IMR-90 (cell line): ENCODE measurements at regions not wholly inside any gene's neighbourhood (a gene's known extent, or its start where the extent isn't known, plus 50 kb on each side); places are given as distances from the start of the nearest gene placed in this dataset.

ENCODE experiments used
- ATAC-seq: fragments of 200-7000 bp; cut with Tn5 transposase; 2 replicates; pipeline ENCODE4 v1.9.1; 2020; ENCODE audit warnings: low read depth, mild to moderate bottlenecking, moderate library complexity
- BruUV-seq: library from RNA; stranded (reverse); fragments of 400-500 nt; replicated peaks from 2 replicates; lab custom pipeline; 2021; lab: Mats Ljungman, UMichigan
- CTCF ChIA-PET: fragments of 300-600 bp; formaldehyde crosslinking; extraction: SDS; loops from one replicate; lab custom pipeline; 2021; ENCODE audit warnings: antibody characterized with exemption; lab: Yijun Ruan, JAX
- POLR2A ChIA-PET: fragments of 300-600 bp; sonication (Branson Sonifier 250); formaldehyde crosslinking; loops from one replicate; lab custom pipeline; 2022; ENCODE audit warnings: antibody characterized with exemption; ENCODE audit not compliant: unreplicated experiment; lab: Charles Lee
- DNase-seq: peaks from one replicate; pipeline ENCODE4 v3.0.0; 2013
- H2AFZ ChIP-seq: replicated peaks from 2 replicates; pipeline ENCODE3; 2013; ENCODE audit warnings: low read length, mild to moderate bottlenecking; ENCODE audit not compliant: poor library complexity
- H2AK5ac ChIP-seq: 2 replicates; pipeline ENCODE4 v1.6.1; 2013; ENCODE audit warnings: low read depth, low read length, inconsistent platforms
- H2AK9ac ChIP-seq: replicated peaks from 2 replicates; pipeline ENCODE3; 2013; ENCODE audit warnings: mild to moderate bottlenecking, low read depth, low read length, moderate library complexity; ENCODE audit not compliant: poor library complexity
- H2BK120ac ChIP-seq: 2 replicates; pipeline ENCODE4 v1.6.1; 2013; ENCODE audit warnings: low read depth, low read length, inconsistent platforms
- H2BK15ac ChIP-seq: 3 replicates; pipeline ENCODE4 v1.6.1; 2013; ENCODE audit warnings: low read depth, low read length, inconsistent platforms
- H2BK20ac ChIP-seq: 2 replicates; pipeline ENCODE4 v1.6.1; 2013; ENCODE audit warnings: low read depth, mild to moderate bottlenecking, inconsistent platforms, low read length, moderate library complexity
- H2BK5ac ChIP-seq: 2 replicates; pipeline ENCODE4 v1.6.1; 2013; ENCODE audit warnings: mild to moderate bottlenecking, low read depth, low read length, inconsistent platforms; ENCODE audit not compliant: poor library complexity, severe bottlenecking
- H3K14ac ChIP-seq: replicated peaks from 2 replicates; pipeline ENCODE4 v1.6.1; 2013; ENCODE audit warnings: low read depth, low read length, inconsistent platforms
- H3K18ac ChIP-seq: 2 replicates; pipeline ENCODE4 v1.6.1; 2013; ENCODE audit warnings: low read depth, low read length, control low read depth
- H3K23ac ChIP-seq: 2 replicates; pipeline ENCODE4 v1.6.1; 2013; ENCODE audit warnings: low read depth, low read length, inconsistent platforms
- H3K27ac ChIP-seq: 2 replicates; pipeline ENCODE4 v1.5.1; 2013; ENCODE audit warnings: mild to moderate bottlenecking, control low read depth, low read length; ENCODE audit not compliant: insufficient read depth
- H3K27me3 ChIP-seq: 2 replicates; pipeline ENCODE4 v1.6.1; 2013; ENCODE audit warnings: low read length; ENCODE audit not compliant: control insufficient read depth, insufficient read depth
- H3K36me3 ChIP-seq: 2 replicates; pipeline ENCODE4 v1.6.1; 2013; ENCODE audit warnings: low read length, mixed read lengths; ENCODE audit not compliant: control insufficient read depth, insufficient read depth
- H3K4ac ChIP-seq: 2 replicates; pipeline ENCODE4 v1.6.1; 2013; ENCODE audit warnings: low read depth, low read length, inconsistent platforms
- H3K4me1 ChIP-seq: 2 replicates; pipeline ENCODE4 v1.6.1; 2013; ENCODE audit warnings: low read length, mixed read lengths; ENCODE audit not compliant: control insufficient read depth, insufficient read depth
- H3K4me2 ChIP-seq: 2 replicates; pipeline ENCODE4 v1.6.1; 2013; ENCODE audit warnings: low read depth, mild to moderate bottlenecking, control low read depth, low read length, moderate library complexity
- H3K4me3 ChIP-seq: 2 replicates; pipeline ENCODE4 v1.5.1; 2013; ENCODE audit warnings: low read depth, mild to moderate bottlenecking, control low read depth, low read length, moderate library complexity; ENCODE audit not compliant: insufficient read depth
- H3K56ac ChIP-seq: 2 replicates; pipeline ENCODE4 v1.6.1; 2013; ENCODE audit warnings: low read length, inconsistent platforms; ENCODE audit not compliant: insufficient read depth; ENCODE audit errors: extremely low read depth
- H3K79me1 ChIP-seq, 2 experiments: 2 replicates each; pipeline ENCODE4 v1.6.1; 2013; ENCODE audit warnings: low read length in 2 of 2, inconsistent platforms in 1 of 2, low read depth in 1 of 2
- H3K9ac ChIP-seq: 2 replicates; pipeline ENCODE4 v1.6.1; 2013; ENCODE audit warnings: low read depth, low read length, control low read depth
- H3K9me1 ChIP-seq: 2 replicates; pipeline ENCODE4 v1.6.1; 2013; ENCODE audit warnings: low read length, inconsistent platforms; ENCODE audit not compliant: insufficient read depth
- H3K9me3 ChIP-seq: 2 replicates; pipeline ENCODE4 v1.6.1; 2013; ENCODE audit warnings: low read length; ENCODE audit not compliant: control insufficient read depth, insufficient read depth
- H4K20me1 ChIP-seq: 2 replicates; pipeline ENCODE4 v1.6.1; 2013; ENCODE audit warnings: low read length, inconsistent platforms; ENCODE audit not compliant: insufficient read depth
- H4K5ac ChIP-seq: 2 replicates; pipeline ENCODE4 v1.6.1; 2013; ENCODE audit warnings: mild to moderate bottlenecking, low read depth, low read length, control low read depth
- H4K8ac ChIP-seq, 2 experiments: 2 replicates each; pipeline ENCODE4 v1.6.1; 2013; ENCODE audit warnings: low read depth in 2 of 2, low read length in 2 of 2, control low read depth in 1 of 2, inconsistent platforms in 1 of 2
- H4K91ac ChIP-seq: 2 replicates; pipeline ENCODE4 v1.6.1; 2013; ENCODE audit warnings: low read depth, low read length, inconsistent platforms; ENCODE audit not compliant: insufficient read depth
- RAD21 ChIP-seq: IDR thresholded peaks from 2 replicates; pipeline ENCODE4 v1.6.1; 2012; ENCODE audit warnings: low read length, improper control_type of control experiment
- WGBS, 2 experiments: methylation state at CpG; one replicate each; pipeline versions ENCODE4 v1.1.5 to v1.1.7; 2013; ENCODE audit warnings: missing lambda C conversion rate in 2 of 2; ENCODE audit not compliant: insufficient read length in 1 of 2; ENCODE audit errors: extremely low coverage in 2 of 2; 5-methylcytosine and 5-hydroxymethylcytosine counted together
- dilution Hi-C: fragments of 300-500 bp; cut with HindIII; formaldehyde crosslinking; loops from one replicate; pipeline ENCODE4 v1.14.3; 2018; ENCODE audit warnings: low sequenced_read_pairs; ENCODE audit not compliant: unreplicated experiment
- in situ Hi-C: fragments of 300-500 bp; cut with MboI; formaldehyde crosslinking; loops from 3 replicates; pipeline ENCODE4 v1.14.3; 2019; ENCODE audit warnings: low sequenced_read_pairs, inconsistent platforms, mixed read lengths
- intact Hi-C: fragments of 100-400 bp; cut with micrococcal nuclease; formaldehyde crosslinking; loops from 2 replicates; pipeline ENCODE4 v1.10.0; 2022

DNA sequence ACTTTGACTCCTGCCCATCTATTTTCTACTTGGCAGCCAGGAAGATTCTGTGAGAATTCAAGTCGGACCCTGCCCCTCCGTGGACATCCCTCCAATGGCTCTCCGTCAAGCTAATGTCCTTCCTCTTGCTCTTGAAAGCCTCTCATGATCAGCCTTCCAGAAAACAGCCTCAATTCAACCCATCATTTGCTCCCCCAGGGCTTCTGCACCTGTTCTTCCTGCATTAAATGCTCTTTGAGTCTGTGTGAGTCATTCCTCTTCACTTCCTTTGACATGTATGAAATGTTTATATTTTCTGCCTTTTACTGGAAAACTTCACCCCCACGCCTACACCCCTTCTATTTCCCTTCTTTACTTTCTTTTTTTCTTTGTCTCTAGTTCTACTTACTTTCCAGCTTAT lies 734.1 kb upstream of the ZP4 start:
- no peak for ATAC-seq
- no peak overlapping the region for H2BK120ac ChIP-seq

More for the DNA sequence above, 734.1 kb upstream of the ZP4 start:
- ChIA-PET POLR2A (no interaction called here), CTCF (no interaction called here)
- H2BK5ac ChIP-seq, result no peak overlapping the region
- dilution Hi-C loops, result no loop called here
- H3K4me1 ChIP-seq, result no peaks in the 10 kb centered on the region
- H3K4ac ChIP-seq, result no peak overlapping the region
- no peaks in the 10 kb centered on the region for H3K36me3 ChIP-seq
- no peaks in the 10 kb centered on the region for H3K9me3 ChIP-seq
- no peak overlapping the region for H3K14ac ChIP-seq
- in situ Hi-C loops, result no loop called here
- BruUV-seq, result no TSS peak
- 100% methylated on average over 1 of the region's 4 CpGs; no CpG with 5 or more reads in 1 of the 2 experiments for WGBS, 2 experiments
- no peak overlapping the region for H2AFZ ChIP-seq
- H3K9ac ChIP-seq, result no peak overlapping the region
- H3K4me2 ChIP-seq, result no peak overlapping the region
- no peak overlapping the region for H2AK9ac ChIP-seq
- no peaks in the 10 kb centered on the region for H3K79me1 ChIP-seq
- no peak overlapping the region for H4K91ac ChIP-seq
- peak; percentile 31 for DNase-seq
- H4K8ac ChIP-seq, result no peak overlapping the region
- H3K56ac ChIP-seq, result no peak overlapping the region
- H2BK15ac ChIP-seq, result no peak overlapping the region
- no peak overlapping the region for H3K23ac ChIP-seq
- H4K20me1 ChIP-seq, result no peaks in the 10 kb centered on the region
- no peaks in the 10 kb centered on the region for H3K9me1 ChIP-seq
- H2AK5ac ChIP-seq, result no peak overlapping the region
- no peak overlapping the region for H3K18ac ChIP-seq
- no peak overlapping the region for H3K4me3 ChIP-seq
- intact Hi-C loops, result no loop called here
- H3K27me3 ChIP-seq, result no peaks in the 10 kb centered on the region
- TF ChIP-seq RAD21, result no peak
- H4K5ac ChIP-seq, result no peak overlapping the region
- H3K27ac ChIP-seq, result no peak overlapping the region
- H2BK20ac ChIP-seq, result no peak overlapping the region
